HK-2 (cell line): ENCODE measurements at regions not wholly inside any gene's neighbourhood (a gene's known extent, or its start where the extent isn't known, plus 50 kb on each side); places are given as distances from the start of the nearest gene placed in this dataset.
"Not testable (repeated sequence)": the region's sequence is repeated elsewhere in the genome, so short reads cannot be mapped to it uniquely, and the experiment has no call there.

ENCODE experiments used
- DNase-seq: peaks from one replicate; pipeline ENCODE4 v3.0.0-alpha.2; 2018; ENCODE audit not compliant: unreplicated experiment

- no peak for DNase-seq
Observed at GRCh38 chr12:83361475-83361874, 674.8 kb downstream of the TMTC2 start.

- no peak for DNase-seq
Observed at GRCh38 chr12:83361071-83361470, 674.4 kb downstream of the TMTC2 start.

GRCh38 chr12:83349907-83350611 is 663.4 kb downstream of the TMTC2 start:
- no peak for DNase-seq

GRCh38 chr12:83346333-83346732 is 659.6 kb downstream of the TMTC2 start:
- DNase-seq = no peak

GRCh38 chr12:83343767-83344166 is 657.1 kb downstream of the TMTC2 start:
- DNase-seq = no peak

GRCh38 chr12:83335748-83336147 is 649.0 kb downstream of the TMTC2 start:
- no peak for DNase-seq

GRCh38 chr12:83326666-83327065 is 640.0 kb downstream of the TMTC2 start:
- DNase-seq = no peak

- DNase-seq = no peak
Observed at GRCh38 chr12:83323866-83324265, 637.2 kb downstream of the TMTC2 start.

- no peak for DNase-seq
Observed at GRCh38 chr12:83322809-83323208, 636.1 kb downstream of the TMTC2 start.

- DNase-seq = no peak
Observed at GRCh38 chr12:83321971-83322370, 635.3 kb downstream of the TMTC2 start.

GRCh38 chr12:83320350-83320749 is 633.6 kb downstream of the TMTC2 start:
- DNase-seq = no peak

- no peak for DNase-seq
Observed at GRCh38 chr12:83318386-83319098, 631.8 kb downstream of the TMTC2 start.

GRCh38 chr12:83317595-83317994 is 630.9 kb downstream of the TMTC2 start:
- DNase-seq = no peak

- DNase-seq = no peak
Observed at GRCh38 chr12:83313827-83314226, 627.1 kb downstream of the TMTC2 start.

- no peak for DNase-seq
Observed at GRCh38 chr12:83313322-83313721, 626.6 kb downstream of the TMTC2 start.

GRCh38 chr12:83276904-83277303 is 590.2 kb downstream of the TMTC2 start:
- no peak for DNase-seq

- no peak for DNase-seq
Observed at GRCh38 chr12:83271201-83271600, 584.5 kb downstream of the TMTC2 start.

GRCh38 chr12:83265808-83266207 is 579.1 kb downstream of the TMTC2 start:
- no peak for DNase-seq

- no peak for DNase-seq
Observed at GRCh38 chr12:83261998-83262397, 575.3 kb downstream of the TMTC2 start.

- not testable (repeated sequence) for DNase-seq
Observed at GRCh38 chr12:83260126-83260525, 573.4 kb downstream of the TMTC2 start.

GRCh38 chr12:83257726-83258125 is 571.0 kb downstream of the TMTC2 start:
- DNase-seq = no peak

- DNase-seq = no peak
Observed at GRCh38 chr12:83256562-83256961, 569.9 kb downstream of the TMTC2 start.

- no peak for DNase-seq
Observed at GRCh38 chr12:83250866-83251265, 564.2 kb downstream of the TMTC2 start.
